Activated CD4-positive, alpha-beta T cell treated with anti-CD3 and anti-CD28 coated beads, Interleukin-2, amount 10 ng/mL, durations not matched to agents 24 days and 14 days (primary cell): ENCODE measurements at regions not wholly inside any gene's neighbourhood (a gene's known extent, or its start where the extent isn't known, plus 50 kb on each side); places are given as distances from the start of the nearest gene placed in this dataset.

Source experiments
- DNase-seq: peaks from one replicate; pipeline ENCODE4 v3.0.0; 2022
- H3K27ac Mint-ChIP-seq: one replicate; pipeline ENCODE4 v1.8.0; 2022; ENCODE audit warnings: mild to moderate bottlenecking, mixed read lengths
- H3K27me3 Mint-ChIP-seq: one replicate; pipeline ENCODE4 v1.8.0; 2022; ENCODE audit warnings: mixed read lengths
- H3K36me3 Mint-ChIP-seq: one replicate; pipeline ENCODE4 v1.8.0; 2022; ENCODE audit warnings: low read depth, mild to moderate bottlenecking, mixed read lengths
- H3K4me1 Mint-ChIP-seq: one replicate; pipeline ENCODE4 v1.8.0; 2021; ENCODE audit warnings: mixed read lengths
- H3K4me3 Mint-ChIP-seq: one replicate; pipeline ENCODE4 v1.8.0; 2022; ENCODE audit warnings: mild to moderate bottlenecking, moderate library complexity, mixed read lengths
- H3K9me3 Mint-ChIP-seq: one replicate; pipeline ENCODE4 v1.8.0; 2021; ENCODE audit warnings: mixed read lengths
- intact Hi-C: fragments of 100-400 bp; cut with micrococcal nuclease; formaldehyde crosslinking; loops from one replicate; pipeline ENCODE4 v1.15.1; 2023

GRCh38 chr14:60563113-60563512 lies 54.2 kb downstream of the SIX6 start:
- no peak overlapping the region for H3K4me3 Mint-ChIP-seq
- intact Hi-C loops = no loop called here
- DNase-seq = no peak
- H3K27ac Mint-ChIP-seq = no peak overlapping the region
- no peaks in the 10 kb centered on the region for H3K36me3 Mint-ChIP-seq
- no peaks in the 10 kb centered on the region for H3K4me1 Mint-ChIP-seq
- H3K27me3 Mint-ChIP-seq = peaks cover 9% of the 10 kb centered on the region
- H3K9me3 Mint-ChIP-seq = no peaks in the 10 kb centered on the region

- Mint-ChIP-seq H3K27ac (no peak overlapping the region), H3K4me1 (no peaks in the 10 kb centered on the region), H3K27me3 (peaks cover 9% of the 10 kb centered on the region), H3K9me3 (no peaks in the 10 kb centered on the region), H3K36me3 (no peaks in the 10 kb centered on the region), H3K4me3 (no peak overlapping the region)
- DNase-seq = no peak
- intact Hi-C loops = no loop called here
Observed at GRCh38 chr14:60565211-60565610, 56.3 kb downstream of the SIX6 start.

GRCh38 chr14:60566101-60566500 lies 57.2 kb downstream of the SIX6 start:
- intact Hi-C loops = no loop called here
- Mint-ChIP-seq H3K4me3 (no peak overlapping the region), H3K9me3 (no peaks in the 10 kb centered on the region), H3K27me3 (peaks cover 8% of the 10 kb centered on the region), H3K27ac (no peak overlapping the region), H3K4me1 (no peaks in the 10 kb centered on the region), H3K36me3 (no peaks in the 10 kb centered on the region)
- no peak for DNase-seq

GRCh38 chr14:60573943-60574495 lies 65.1 kb downstream of the SIX6 start:
- no peak overlapping the region for H3K4me3 Mint-ChIP-seq
- H3K9me3 Mint-ChIP-seq = no peaks in the 10 kb centered on the region
- no peak overlapping the region for H3K27ac Mint-ChIP-seq
- DNase-seq = no peak
- no peaks in the 10 kb centered on the region for H3K36me3 Mint-ChIP-seq
- no peaks in the 10 kb centered on the region for H3K4me1 Mint-ChIP-seq
- intact Hi-C loops = no loop called here
- peaks cover 14% of the 10 kb centered on the region for H3K27me3 Mint-ChIP-seq

GRCh38 chr14:60575008-60575407 lies 66.1 kb downstream of the SIX6 start:
- H3K27me3 Mint-ChIP-seq = peaks cover 14% of the 10 kb centered on the region
- intact Hi-C loops = no loop called here
- H3K4me3 Mint-ChIP-seq = no peak overlapping the region
- no peaks in the 10 kb centered on the region for H3K4me1 Mint-ChIP-seq
- no peaks in the 10 kb centered on the region for H3K36me3 Mint-ChIP-seq
- no peak overlapping the region for H3K27ac Mint-ChIP-seq
- H3K9me3 Mint-ChIP-seq = no peaks in the 10 kb centered on the region
- DNase-seq = no peak

- H3K27me3 Mint-ChIP-seq = peaks cover 8% of the 10 kb centered on the region
- H3K4me3 Mint-ChIP-seq = no peak overlapping the region
- no peaks in the 10 kb centered on the region for H3K9me3 Mint-ChIP-seq
- no peak overlapping the region for H3K27ac Mint-ChIP-seq
- no peak for DNase-seq
- no peaks in the 10 kb centered on the region for H3K36me3 Mint-ChIP-seq
- H3K4me1 Mint-ChIP-seq = no peaks in the 10 kb centered on the region
- intact Hi-C loops = no loop called here
Observed at GRCh38 chr14:60585676-60586075, 63.6 kb downstream of the SIX1 start.

- H3K27me3 Mint-ChIP-seq = peaks cover 8% of the 10 kb centered on the region
- no peak overlapping the region for H3K27ac Mint-ChIP-seq
- no peak for DNase-seq
- H3K4me3 Mint-ChIP-seq = no peak overlapping the region
- no peaks in the 10 kb centered on the region for H3K36me3 Mint-ChIP-seq
- H3K9me3 Mint-ChIP-seq = no peaks in the 10 kb centered on the region
- H3K4me1 Mint-ChIP-seq = no peaks in the 10 kb centered on the region
- intact Hi-C loops = no loop called here
Observed at GRCh38 chr14:60589442-60589841, 59.8 kb downstream of the SIX1 start.

GRCh38 chr14:60590991-60591414 lies 58.3 kb downstream of the SIX1 start:
- no peak overlapping the region for H3K27ac Mint-ChIP-seq
- DNase-seq = peak; percentile 58
- no peaks in the 10 kb centered on the region for H3K9me3 Mint-ChIP-seq
- intact Hi-C loops = no loop called here
- H3K27me3 Mint-ChIP-seq = peaks cover 9% of the 10 kb centered on the region
- no peaks in the 10 kb centered on the region for H3K4me1 Mint-ChIP-seq
- H3K36me3 Mint-ChIP-seq = no peaks in the 10 kb centered on the region
- no peak overlapping the region for H3K4me3 Mint-ChIP-seq
